Pancreas (tissue), 10 donors: ENCODE measurements at regions not wholly inside any gene's neighbourhood (a gene's known extent, or its start where the extent isn't known, plus 50 kb on each side); places are given as distances from the start of the nearest gene placed in this dataset.
"Not testable (repeated sequence)": the region's sequence is repeated elsewhere in the genome, so short reads cannot be mapped to it uniquely, and the experiment has no call there.

Source experiments
- ATAC-seq, 4 donors: fragments of 200-7000 bp; cut with Tn5 transposase; one replicate each; pipeline versions ENCODE4 v1.8.0 to v1.9.1; 2020; ENCODE audit warnings: mild to moderate bottlenecking in 4 of 4, moderate library complexity in 4 of 4
- DNase-seq, 6 donors: peaks; one replicate each; pipeline ENCODE4 v3.0.0-alpha.2; 2020
- FAIRE-seq: peaks from 2 replicates; lab custom pipeline; 2012; peaks lifted over from hg19 to GRCh38; lab: Jason Lieb, UNC
- H3K27ac ChIP-seq, 4 donors: fragments of 200-600 bp; sonication (generic); 1 replicate in 3 of 4; 2 replicates in 1 of 4; pipeline versions ENCODE4 v1.5.0 to v1.8.0; 2020
- H3K27me3 ChIP-seq, 4 donors: fragments of 200-600 bp; one replicate each; pipeline ENCODE4 v1.8.0; 2021
- H3K36me3 ChIP-seq, 3 donors: fragments of 200-600 bp; sonication (generic) in 1 of 3; one replicate each; pipeline versions ENCODE4 v1.5.0 to v1.8.0; 2020 to 2021
- H3K4me1 ChIP-seq, 3 donors: fragments of 200-600 bp; one replicate each; pipeline ENCODE4 v1.8.0; 2021
- H3K4me3 ChIP-seq, 4 donors: fragments of 200-600 bp; sonication (generic) in 2 of 4; one replicate each; pipeline versions ENCODE4 v1.5.0 to v1.8.0; 2020 to 2021
- H3K9me3 ChIP-seq, 4 donors: fragments of 200-600 bp; one replicate each; pipeline ENCODE4 v1.8.0; 2021
- CTCF ChIP-seq, 4 donors: fragments of 200-600 bp; sonication (generic) in 3 of 4; IDR thresholded peaks; one replicate each; pipeline versions ENCODE4 v1.5.0 to v1.8.0; 2021; ENCODE audit warnings: antibody characterized with exemption in 4 of 4
- WGBS, 2 donors: extraction: QIAGEN DNeasy Blood & Tissue Kit; methylation state at CpG; one replicate each; pipeline ENCODE4 v1.1.7; 2013; 5-methylcytosine and 5-hydroxymethylcytosine counted together
- intact Hi-C, 3 donors: fragments of 100-400 bp; cut with DNase I; formaldehyde crosslinking; loops; one replicate each; pipeline versions ENCODE4 v1.11.1 to v1.14.2; 2022
- donor health status: healthy with polysubstance abuse.
- donor health status: DM: no; HTN: no; CAD: no; lungs with moderate emphysema.
- donor health status: DM: no; HTN: no; CAD: no.
- donor health status: control.
- donor health status: control.
- donor health status: Bipolar disorder and iron deficiency.
- donor health status: DM: yes; HTN: yes; CAD: no.
- donor health status: DM: no; HTN: no; CAD: no.
- donor health status: DM: no; HTN: no; CAD: no.
- donor health status: DM: yes; HTN: yes; CAD: no.

- Histone ChIP-seq H3K36me3 (no peaks in the 10 kb centered on the region), H3K4me1 (no peaks in the 10 kb centered on the region), H3K27ac (no peak overlapping the region), H3K4me3 (no peak overlapping the region), H3K9me3 (no peaks in the 10 kb centered on the region), H3K27me3 (no peaks in the 10 kb centered on the region)
- no peak for FAIRE-seq
- no peak for DNase-seq
- 58 to 63% methylated on average over 2 of the region's 2 CpGs for WGBS, 2 donors
- intact Hi-C loops = no loop called here
- no peak for TF ChIP-seq CTCF (IDR thresholded peaks at IDR 0.05)
- no peak for ATAC-seq
These were observed 2751.1 kb downstream of the ARAP2 start for GRCh38 chr4:33493231-33493630.

- TF ChIP-seq CTCF (IDR thresholded peaks at IDR 0.05) = no peak
- Histone ChIP-seq H3K4me3 (no peak overlapping the region), H3K4me1 (no peaks in the 10 kb centered on the region), H3K9me3 (no peaks in the 10 kb centered on the region), H3K27ac (no peak overlapping the region), H3K27me3 (no peaks in the 10 kb centered on the region), H3K36me3 (no peaks in the 10 kb centered on the region)
- ATAC-seq (no peak), FAIRE-seq (no peak), DNase-seq (no peak)
- intact Hi-C loops = no loop called here
- WGBS, 2 donors = 43% methylated on average over 2 of the region's 2 CpGs
These were observed 2750.2 kb downstream of the ARAP2 start for GRCh38 chr4:33494150-33494549.

GRCh38 chr4:33501587-33501986, 2742.7 kb downstream of the ARAP2 start:
- FAIRE-seq, H3K9me3 ChIP-seq, intact Hi-C loops, DNase-seq, ATAC-seq, H3K27me3 ChIP-seq, H3K27ac ChIP-seq, H3K4me3 ChIP-seq, H3K4me1 ChIP-seq, H3K36me3 ChIP-seq: not testable (repeated sequence)
- 71 to 83% methylated on average over 6 of the region's 6 CpGs for whole genome bisulfite sequencing, 2 donors

GRCh38 chr4:33512397-33512796, 2731.9 kb downstream of the ARAP2 start:
- no peaks in the 10 kb centered on the region for H3K9me3 ChIP-seq
- no peaks in the 10 kb centered on the region for H3K4me1 ChIP-seq
- no peaks in the 10 kb centered on the region for H3K36me3 ChIP-seq
- intact Hi-C loops = no loop called here
- H3K27me3 ChIP-seq = no peaks in the 10 kb centered on the region
- no peak for DNase-seq
- WGBS, 2 donors = 63 to 74% methylated on average over 3 of the region's 3 CpGs
- no peak for TF ChIP-seq CTCF (IDR thresholded peaks at IDR 0.05)
- H3K27ac ChIP-seq = no peak overlapping the region
- H3K4me3 ChIP-seq = no peak overlapping the region
- ATAC-seq = no peak
- FAIRE-seq = no peak

DNA sequence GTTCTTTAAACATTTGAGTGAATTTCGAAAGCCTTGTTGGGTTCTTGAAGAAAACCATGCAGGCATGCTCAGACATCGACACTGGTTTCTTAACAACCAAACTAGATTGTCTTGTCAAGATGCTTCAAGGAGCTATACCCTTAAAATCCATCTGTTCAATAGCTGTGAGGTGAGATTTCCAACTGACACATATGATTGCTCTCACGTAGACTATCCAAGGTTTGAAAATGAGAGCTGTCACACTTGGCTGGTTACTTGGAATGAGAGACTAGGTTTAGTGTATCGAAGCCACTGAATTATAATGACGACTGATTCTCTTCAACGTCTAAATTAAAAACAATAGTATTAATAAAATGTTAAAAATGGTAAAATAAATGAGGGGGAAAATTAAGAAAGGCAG, 2725.5 kb downstream of the ARAP2 start:
- no peak for TF ChIP-seq CTCF (IDR thresholded peaks at IDR 0.05)
- WGBS, 2 donors = 52 to 69% methylated on average over 6 of the region's 6 CpGs
- no peaks in the 10 kb centered on the region for H3K27me3 ChIP-seq
- H3K36me3 ChIP-seq = no peaks in the 10 kb centered on the region
- H3K9me3 ChIP-seq = no peaks in the 10 kb centered on the region
- no peaks in the 10 kb centered on the region for H3K4me1 ChIP-seq
- no peak overlapping the region for H3K27ac ChIP-seq
- H3K4me3 ChIP-seq = no peak overlapping the region
- no peak for ATAC-seq
- intact Hi-C loops = no loop called here
- FAIRE-seq = no peak
- no peak for DNase-seq

DNA sequence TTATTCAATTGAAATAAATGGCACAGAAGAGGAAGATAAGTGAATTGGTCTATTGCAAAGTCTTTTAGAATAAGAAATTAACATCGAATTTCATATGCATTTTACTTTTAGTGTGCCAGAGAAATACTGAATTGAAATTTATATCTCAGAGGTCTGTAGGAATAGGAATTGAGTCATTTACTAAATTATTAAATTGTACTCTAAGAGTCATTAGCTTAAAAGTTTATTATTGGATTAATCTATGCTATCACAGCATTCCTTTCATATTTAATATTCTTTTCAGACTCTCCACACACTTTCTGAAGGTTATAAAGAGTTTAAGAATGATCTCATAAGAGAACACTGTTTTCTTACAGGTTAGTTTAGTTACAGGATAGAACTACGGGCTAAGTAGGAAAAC, 2711.5 kb downstream of the ARAP2 start:
- FAIRE-seq = no peak
- no peaks in the 10 kb centered on the region for H3K4me1 ChIP-seq
- TF ChIP-seq CTCF (IDR thresholded peaks at IDR 0.05) = no peak
- DNase-seq = no peak
- WGBS, 2 donors = 47 to 52% methylated on average over 2 of the region's 2 CpGs
- H3K27me3 ChIP-seq = no peaks in the 10 kb centered on the region
- no peak for ATAC-seq
- no peak overlapping the region for H3K27ac ChIP-seq
- H3K4me3 ChIP-seq = no peak overlapping the region
- no peaks in the 10 kb centered on the region for H3K36me3 ChIP-seq
- intact Hi-C loops = no loop called here
- H3K9me3 ChIP-seq = no peaks in the 10 kb centered on the region
